Upper lobe of left lung (tissue), 6 donors: ENCODE measurements at regions not wholly inside any gene's neighbourhood (a gene's known extent, or its start where the extent isn't known, plus 50 kb on each side); places are given as distances from the start of the nearest gene placed in this dataset.
A peak's percentile ranks its signal among the peaks of the same experiment; 100 is the strongest.

Experiments used
- ATAC-seq, 2 donors: fragments of 200-7000 bp; cut with Tn5 transposase; one replicate each; pipeline ENCODE4 v1.9.1; 2022; ENCODE audit warnings: mild to moderate bottlenecking in 2 of 2, moderate library complexity in 2 of 2; ENCODE audit not compliant: low FRiP score in 2 of 2
- DNase-seq, 2 donors: peaks; one replicate each; pipeline ENCODE4 v3.0.0-alpha.2; 2019 to 2020
- H3K27ac ChIP-seq, 4 donors: fragments of 200-600 bp; sonication (generic); one replicate each; pipeline ENCODE4 v1.5.1; 2016 to 2019
- H3K27me3 ChIP-seq, 4 donors: fragments of 200-600 bp; sonication (generic); one replicate each; pipeline ENCODE4 v1.5.1; 2017 to 2019
- H3K36me3 ChIP-seq, 4 donors: fragments of 200-600 bp; sonication (generic); one replicate each; pipeline ENCODE4 v1.5.1; 2016 to 2019
- H3K4me1 ChIP-seq, 4 donors: fragments of 200-600 bp; sonication (generic); one replicate each; pipeline ENCODE4 v1.5.1; 2018 to 2019
- H3K4me3 ChIP-seq, 4 donors: fragments of 200-600 bp; sonication (generic); one replicate each; pipeline ENCODE4 v1.5.1; 2017 to 2019; ENCODE audit warnings: mild to moderate bottlenecking in 2 of 4, moderate library complexity in 1 of 4
- H3K9me3 ChIP-seq, 4 donors: fragments of 200-600 bp; sonication (generic); one replicate each; pipeline ENCODE4 v1.5.1; 2018 to 2019
- CTCF ChIP-seq, 6 experiments: fragments of 450-650 bp in 4 of 6; fragments of 200-600 bp in 2 of 6; sonication (generic) in 2 of 6; IDR thresholded peaks; one replicate each; pipeline ENCODE4 v1.5.1; 2016 to 2019; ENCODE audit warnings: antibody characterized with exemption in 6 of 6
- EP300 ChIP-seq, 4 donors: sonication (generic); formaldehyde crosslinking; IDR thresholded peaks; one replicate each; pipeline ENCODE4 v1.5.1; 2017; ENCODE audit warnings: antibody characterized with exemption in 4 of 4, control low read depth in 2 of 4
- POLR2A ChIP-seq, 4 donors: fragments of 450-650 bp; IDR thresholded peaks; one replicate each; pipeline ENCODE4 v1.5.1; 2016 to 2017; ENCODE audit warnings: antibody characterized with exemption in 4 of 4, mild to moderate bottlenecking in 2 of 4
- POLR2AphosphoS5 ChIP-seq, 2 donors: sonication (generic); formaldehyde crosslinking; IDR thresholded peaks; one replicate each; pipeline ENCODE4 v1.5.1; 2017; ENCODE audit warnings: antibody characterized with exemption in 2 of 2
- WGBS, 2 donors: methylation state at CpG; one replicate each; pipeline ENCODE4 v1.1.5; 2017 to 2018; 5-methylcytosine and 5-hydroxymethylcytosine counted together
- donor health status: DM: no; HTN: no; CAD: no; lungs with moderate emphysema.
- donor health status: DM: no; HTN: yes; CAD: no; lungs with severe emphysema.

GRCh38 chr4:189096717-189097116 lies 844.0 kb upstream of the FRG1 start:
- ATAC-seq: peak in 1 of 2 donors; percentile 43
- no peak overlapping the region for H3K27ac ChIP-seq
- no peaks in the 10 kb centered on the region for H3K9me3 ChIP-seq
- WGBS, 2 donors: 91 to 97% methylated on average over 25 of the region's 25 CpGs
- H3K36me3 ChIP-seq: no peaks in the 10 kb centered on the region
- TF ChIP-seq POLR2AphosphoS5 (IDR thresholded peaks at IDR 0.05) (no peak), CTCF (IDR thresholded peaks at IDR 0.05) (no peak), POLR2A (IDR thresholded peaks at IDR 0.05) (no peak), EP300 (IDR thresholded peaks at IDR 0.05) (no peak)
- peak in 1 of 2 donors; percentile 57 for DNase-seq
- H3K4me3 ChIP-seq: no peak overlapping the region
- H3K4me1 ChIP-seq: peaks cover 0 to 3% (median 0%) of the 10 kb centered on the region in 4 donors
- H3K27me3 ChIP-seq: no peaks in the 10 kb centered on the region

- Histone ChIP-seq H3K9me3 (no peaks in the 10 kb centered on the region), H3K4me1 (no peaks in the 10 kb centered on the region), H3K36me3 (no peaks in the 10 kb centered on the region), H3K27ac (no peak overlapping the region), H3K27me3 (no peaks in the 10 kb centered on the region), H3K4me3 (no peak overlapping the region)
- ATAC-seq: no peak
- WGBS, 2 donors: 86 to 91% methylated on average over 16 of the region's 16 CpGs
- no peak for DNase-seq
- no peak for TF ChIP-seq POLR2A (IDR thresholded peaks at IDR 0.05)
Observed at GRCh38 chr4:189098932-189099696, 841.6 kb upstream of the FRG1 start.

GRCh38 chr4:189113389-189113888 lies 827.2 kb upstream of the FRG1 start:
- ATAC-seq (no peak), DNase-seq (peak in 1 of 2 donors; percentile 24)
- Histone ChIP-seq H3K9me3 (no peaks in the 10 kb centered on the region), H3K4me1 (no peaks in the 10 kb centered on the region), H3K4me3 (no peak overlapping the region), H3K36me3 (no peaks in the 10 kb centered on the region), H3K27ac (no peak overlapping the region), H3K27me3 (no peaks in the 10 kb centered on the region)
- no peak for TF ChIP-seq POLR2AphosphoS5 (IDR thresholded peaks at IDR 0.05)
- TF ChIP-seq CTCF (IDR thresholded peaks at IDR 0.05): no peak
- TF ChIP-seq POLR2A (IDR thresholded peaks at IDR 0.05): no peak
- TF ChIP-seq EP300 (IDR thresholded peaks at IDR 0.05): no peak
- 87 to 92% methylated on average over 11 of the region's 11 CpGs for WGBS, 2 donors

- H3K27me3 ChIP-seq: no peaks in the 10 kb centered on the region
- ATAC-seq (no peak), DNase-seq (no peak)
Observed at GRCh38 chr4:189117426-189117825, 823.2 kb upstream of the FRG1 start.

GRCh38 chr4:189121336-189121735 lies 819.3 kb upstream of the FRG1 start:
- no peak for TF ChIP-seq CTCF (IDR thresholded peaks at IDR 0.05)
- TF ChIP-seq POLR2AphosphoS5 (IDR thresholded peaks at IDR 0.05): no peak
- TF ChIP-seq POLR2A (IDR thresholded peaks at IDR 0.05): no peak
- TF ChIP-seq EP300 (IDR thresholded peaks at IDR 0.05): no peak
- no peak overlapping the region for H3K27ac ChIP-seq
- 87 to 92% methylated on average over 4 of the region's 4 CpGs for WGBS, 2 donors
- H3K36me3 ChIP-seq: no peaks in the 10 kb centered on the region
- no peak for ATAC-seq
- H3K4me3 ChIP-seq: no peak overlapping the region
- no peaks in the 10 kb centered on the region for H3K9me3 ChIP-seq
- no peaks in the 10 kb centered on the region for H3K27me3 ChIP-seq
- no peak for DNase-seq
- no peaks in the 10 kb centered on the region for H3K4me1 ChIP-seq

More at GRCh38 chr4:189117426-189117825, 823.2 kb upstream of the FRG1 start:
- Histone ChIP-seq H3K27ac (no peak overlapping the region), H3K4me3 (no peak overlapping the region), H3K9me3 (no peaks in the 10 kb centered on the region), H3K36me3 (no peaks in the 10 kb centered on the region), H3K4me1 (no peaks in the 10 kb centered on the region)
- no peak for TF ChIP-seq POLR2AphosphoS5 (IDR thresholded peaks at IDR 0.05)
- no peak for TF ChIP-seq POLR2A (IDR thresholded peaks at IDR 0.05)
- TF ChIP-seq CTCF (IDR thresholded peaks at IDR 0.05): no peak
- TF ChIP-seq EP300 (IDR thresholded peaks at IDR 0.05): no peak
- WGBS, 2 donors: 88 to 93% methylated on average over 1 of the region's 1 CpG
